ENCODE measurements at regions not wholly inside any gene's neighbourhood (a gene's known extent, or its start where the extent isn't known, plus 50 kb on each side); places are given as distances from the start of the nearest gene placed in this dataset.

GRCh38 chr16:59597269-59597668, 863.2 kb upstream of the GOT2 start:
- Histone ChIP-seq H3K27me3 (no peaks in the 10 kb centered on the region), H3K36me3 (no peaks in the 10 kb centered on the region), H3K9me3 (no peaks in the 10 kb centered on the region), H3K4me1 (no peaks in the 10 kb centered on the region), H3K27ac (no peak overlapping the region), H3K4me3 (no peak overlapping the region)
- WGBS: 78% methylated on average over 7 of the region's 7 CpGs
- no peak for DNase-seq (ENCODE audit: low spot score in 2 of 2)
- no peak for TF ChIP-seq POLR2A (IDR thresholded peaks at IDR 0.05)
- no peak for TF ChIP-seq EP300 (IDR thresholded peaks at IDR 0.05)
- TF ChIP-seq POLR2AphosphoS5 (IDR thresholded peaks at IDR 0.05): no peak
- TF ChIP-seq, protein P1, sequence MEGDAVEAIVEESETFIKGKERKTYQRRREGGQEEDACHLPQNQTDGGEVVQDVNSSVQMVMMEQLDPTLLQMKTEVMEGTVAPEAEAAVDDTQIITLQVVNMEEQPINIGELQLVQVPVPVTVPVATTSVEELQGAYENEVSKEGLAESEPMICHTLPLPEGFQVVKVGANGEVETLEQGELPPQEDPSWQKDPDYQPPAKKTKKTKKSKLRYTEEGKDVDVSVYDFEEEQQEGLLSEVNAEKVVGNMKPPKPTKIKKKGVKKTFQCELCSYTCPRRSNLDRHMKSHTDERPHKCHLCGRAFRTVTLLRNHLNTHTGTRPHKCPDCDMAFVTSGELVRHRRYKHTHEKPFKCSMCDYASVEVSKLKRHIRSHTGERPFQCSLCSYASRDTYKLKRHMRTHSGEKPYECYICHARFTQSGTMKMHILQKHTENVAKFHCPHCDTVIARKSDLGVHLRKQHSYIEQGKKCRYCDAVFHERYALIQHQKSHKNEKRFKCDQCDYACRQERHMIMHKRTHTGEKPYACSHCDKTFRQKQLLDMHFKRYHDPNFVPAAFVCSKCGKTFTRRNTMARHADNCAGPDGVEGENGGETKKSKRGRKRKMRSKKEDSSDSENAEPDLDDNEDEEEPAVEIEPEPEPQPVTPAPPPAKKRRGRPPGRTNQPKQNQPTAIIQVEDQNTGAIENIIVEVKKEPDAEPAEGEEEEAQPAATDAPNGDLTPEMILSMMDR (IDR thresholded peaks at IDR 0.05): no peak

GRCh38 chr16:59596693-59597092, 862.6 kb upstream of the GOT2 start:
- no peaks in the 10 kb centered on the region for H3K9me3 ChIP-seq
- no peaks in the 10 kb centered on the region for H3K4me1 ChIP-seq
- no peaks in the 10 kb centered on the region for H3K27me3 ChIP-seq
- H3K27ac ChIP-seq: no peak overlapping the region
- no peak overlapping the region for H3K4me3 ChIP-seq
- no peak for DNase-seq (ENCODE audit: low spot score in 2 of 2)
- 83% methylated on average over 4 of the region's 4 CpGs for WGBS
- TF ChIP-seq, protein P1 (IDR thresholded peaks at IDR 0.05): no peak
- TF ChIP-seq EP300 (IDR thresholded peaks at IDR 0.05): no peak
- H3K36me3 ChIP-seq: no peaks in the 10 kb centered on the region

- Histone ChIP-seq H3K9me3 (no peaks in the 10 kb centered on the region), H3K27me3 (no peaks in the 10 kb centered on the region), H3K4me3 (no peak overlapping the region), H3K4me1 (no peaks in the 10 kb centered on the region), H3K36me3 (no peaks in the 10 kb centered on the region), H3K27ac (no peak overlapping the region)
- 13% methylated on average over 2 of the region's 2 CpGs for WGBS
- TF ChIP-seq, protein P1 (IDR thresholded peaks at IDR 0.05): no peak
- no peak for TF ChIP-seq POLR2AphosphoS5 (IDR thresholded peaks at IDR 0.05)
- TF ChIP-seq POLR2A (IDR thresholded peaks at IDR 0.05): no peak
- no peak for TF ChIP-seq EP300 (IDR thresholded peaks at IDR 0.05)
- no peak for DNase-seq (ENCODE audit: low spot score in 2 of 2)
These were observed 859.1 kb upstream of the GOT2 start for GRCh38 chr16:59593194-59593661.

DNA sequence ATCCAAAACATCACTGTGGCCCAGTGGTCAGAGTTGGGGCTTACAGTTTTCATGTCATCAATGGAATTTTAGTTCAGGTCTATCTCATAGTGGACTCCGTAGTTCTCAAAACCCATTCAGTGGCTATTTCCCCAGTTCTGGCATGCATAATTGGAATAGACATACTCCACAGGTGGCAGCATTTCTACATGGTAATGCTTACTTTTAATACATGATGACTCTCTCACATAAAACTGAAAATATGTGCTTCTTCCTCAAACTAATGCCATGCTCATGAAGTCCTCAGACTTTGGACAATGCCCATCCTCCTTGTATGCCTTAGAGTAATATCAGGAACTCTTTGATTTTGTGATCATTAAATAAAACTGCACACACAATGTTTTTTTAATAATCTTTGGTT, 857.4 kb upstream of the GOT2 start:
- H3K27ac ChIP-seq: no peak overlapping the region
- WGBS: 83% methylated on average over 1 of the region's 1 CpG

DNA sequence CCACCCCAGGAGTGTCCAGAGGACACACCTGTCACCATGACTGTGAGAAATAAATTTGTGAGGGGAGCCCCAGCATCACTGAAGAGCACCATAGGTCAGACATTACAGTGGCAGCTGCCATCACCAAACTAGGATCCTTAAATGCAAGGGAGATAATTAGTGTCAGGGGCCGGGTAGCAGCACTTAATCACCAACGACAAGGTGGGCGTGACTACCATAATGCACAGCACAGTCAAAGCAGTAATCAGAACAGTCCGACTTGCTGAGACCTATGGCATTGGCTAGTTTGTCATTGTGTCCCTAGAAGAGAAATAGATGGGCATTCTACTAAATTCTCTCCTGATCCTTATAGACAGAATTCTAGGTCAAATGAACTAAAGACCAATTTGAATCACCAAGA, 856.7 kb upstream of the GOT2 start:
- Histone ChIP-seq H3K4me1 (no peaks in the 10 kb centered on the region), H3K27me3 (no peaks in the 10 kb centered on the region)
- 61% methylated on average over 4 of the region's 4 CpGs for WGBS

More for the DNA sequence above, 857.4 kb upstream of the GOT2 start:
- DNase-seq (ENCODE audit: low spot score in 2 of 2): no peak
- TF ChIP-seq, protein P1 (IDR thresholded peaks at IDR 0.05): no peak
- TF ChIP-seq EP300 (IDR thresholded peaks at IDR 0.05) (no peak), POLR2AphosphoS5 (IDR thresholded peaks at IDR 0.05) (no peak), POLR2A (IDR thresholded peaks at IDR 0.05) (no peak)
- no peak overlapping the region for H3K4me3 ChIP-seq
- H3K36me3 ChIP-seq: no peaks in the 10 kb centered on the region
- no peaks in the 10 kb centered on the region for H3K27me3 ChIP-seq
- no peaks in the 10 kb centered on the region for H3K9me3 ChIP-seq
- H3K4me1 ChIP-seq: no peaks in the 10 kb centered on the region

More for the DNA sequence above, 856.7 kb upstream of the GOT2 start:
- TF ChIP-seq, protein P1 (IDR thresholded peaks at IDR 0.05): no peak
- TF ChIP-seq EP300 (IDR thresholded peaks at IDR 0.05) (no peak), POLR2AphosphoS5 (IDR thresholded peaks at IDR 0.05) (no peak), POLR2A (IDR thresholded peaks at IDR 0.05) (no peak)
- H3K27ac ChIP-seq: no peak overlapping the region
- no peak for DNase-seq (ENCODE audit: low spot score in 2 of 2)
- H3K36me3 ChIP-seq: no peaks in the 10 kb centered on the region
- H3K4me3 ChIP-seq: no peak overlapping the region
- H3K9me3 ChIP-seq: no peaks in the 10 kb centered on the region
